Osteoblast (primary cell): ENCODE measurements at regions not wholly inside any gene's neighbourhood (a gene's known extent, or its start where the extent isn't known, plus 50 kb on each side); places are given as distances from the start of the nearest gene placed in this dataset.

Experiments used
- DNase-seq: peaks from one replicate; pipeline ENCODE4 v3.0.0; 2011; ENCODE audit warnings: low spot score, mixed read lengths; ENCODE audit not compliant: insufficient read length; ENCODE audit errors: missing footprints
- H2AFZ ChIP-seq: 2 replicates; pipeline ENCODE4 v1.6.0; 2011; ENCODE audit warnings: mild to moderate bottlenecking, low read length
- H3K27ac ChIP-seq: 2 replicates; pipeline ENCODE4 v1.5.1; 2011; ENCODE audit warnings: mild to moderate bottlenecking, low read depth, low read length, moderate library complexity
- H3K27me3 ChIP-seq: 2 replicates; pipeline ENCODE4 v1.6.0; 2012; ENCODE audit warnings: mild to moderate bottlenecking, control low read depth, inconsistent platforms, low read length, moderate library complexity; ENCODE audit not compliant: insufficient read depth
- H3K36me3 ChIP-seq: 2 replicates; pipeline ENCODE4 v1.5.1; 2011; ENCODE audit warnings: mild to moderate bottlenecking, low read length, control low read depth, moderate library complexity; ENCODE audit not compliant: insufficient read depth
- H3K4me1 ChIP-seq: 2 replicates; pipeline ENCODE4 v1.5.1; 2011; ENCODE audit warnings: mild to moderate bottlenecking, low read length, control low read depth, moderate library complexity; ENCODE audit not compliant: insufficient read depth
- H3K4me2 ChIP-seq: 2 replicates; pipeline ENCODE4 v1.6.0; 2011; ENCODE audit warnings: mild to moderate bottlenecking, low read length; ENCODE audit not compliant: insufficient read depth
- H3K4me3 ChIP-seq: fragments of 200-600 bp; sonication (generic); 3 replicates; pipeline ENCODE4 v1.5.1; 2012; ENCODE audit warnings: mild to moderate bottlenecking, low read length, inconsistent platforms; ENCODE audit not compliant: insufficient read depth
- H3K79me2 ChIP-seq: 2 replicates; pipeline ENCODE4 v1.6.0; 2012; ENCODE audit warnings: mild to moderate bottlenecking, low read length, control low read depth, inconsistent platforms; ENCODE audit not compliant: insufficient read depth
- H3K9me3 ChIP-seq: 2 replicates; pipeline ENCODE4 v1.5.1; 2011; ENCODE audit warnings: low read depth, low read length, control low read depth
- H4K20me1 ChIP-seq: 2 replicates; pipeline ENCODE4 v1.6.0; 2012; ENCODE audit warnings: mild to moderate bottlenecking, low read length, control low read depth; ENCODE audit not compliant: insufficient read depth
- CTCF ChIP-seq: IDR thresholded peaks from 2 replicates; pipeline ENCODE4 v1.5.1; 2011; ENCODE audit warnings: mild to moderate bottlenecking, low read depth, low read length, moderate library complexity; ENCODE audit errors: extremely low read depth

GRCh38 chr11:15434529-15434928, 319.8 kb downstream of the INSC start:
- H3K4me3 ChIP-seq, result no peak overlapping the region
- H4K20me1 ChIP-seq, result no peaks in the 10 kb centered on the region
- no peak overlapping the region for H3K27ac ChIP-seq
- no peaks in the 10 kb centered on the region for H3K4me1 ChIP-seq
- H2AFZ ChIP-seq, result no peak overlapping the region
- no peaks in the 10 kb centered on the region for H3K79me2 ChIP-seq
- no peak overlapping the region for H3K4me2 ChIP-seq
- H3K9me3 ChIP-seq, result no peaks in the 10 kb centered on the region
- DNase-seq, result no peak
- no peaks in the 10 kb centered on the region for H3K36me3 ChIP-seq
- no peaks in the 10 kb centered on the region for H3K27me3 ChIP-seq
- no peak for TF ChIP-seq CTCF

- no peak overlapping the region for H3K27ac ChIP-seq
- no peak for DNase-seq
- H3K36me3 ChIP-seq, result no peaks in the 10 kb centered on the region
- H3K9me3 ChIP-seq, result no peaks in the 10 kb centered on the region
- no peaks in the 10 kb centered on the region for H3K79me2 ChIP-seq
- H4K20me1 ChIP-seq, result no peaks in the 10 kb centered on the region
- no peaks in the 10 kb centered on the region for H3K27me3 ChIP-seq
- no peak for TF ChIP-seq CTCF
- no peak overlapping the region for H2AFZ ChIP-seq
- H3K4me2 ChIP-seq, result no peak overlapping the region
- H3K4me1 ChIP-seq, result no peaks in the 10 kb centered on the region
- H3K4me3 ChIP-seq, result no peak overlapping the region
Measured at GRCh38 chr11:15446315-15446714, 331.6 kb downstream of the INSC start.

GRCh38 chr11:15446929-15447328, 332.2 kb downstream of the INSC start:
- no peaks in the 10 kb centered on the region for H3K79me2 ChIP-seq
- H3K4me2 ChIP-seq, result no peak overlapping the region
- H3K9me3 ChIP-seq, result no peaks in the 10 kb centered on the region
- H3K36me3 ChIP-seq, result no peaks in the 10 kb centered on the region
- no peak overlapping the region for H3K27ac ChIP-seq
- H3K4me1 ChIP-seq, result no peaks in the 10 kb centered on the region
- H2AFZ ChIP-seq, result no peak overlapping the region
- no peaks in the 10 kb centered on the region for H3K27me3 ChIP-seq
- no peaks in the 10 kb centered on the region for H4K20me1 ChIP-seq
- DNase-seq, result no peak
- TF ChIP-seq CTCF, result no peak
- no peak overlapping the region for H3K4me3 ChIP-seq

GRCh38 chr11:15451713-15452112, 337.0 kb downstream of the INSC start:
- TF ChIP-seq CTCF, result no peak

More at GRCh38 chr11:15451713-15452112, 337.0 kb downstream of the INSC start:
- Histone ChIP-seq H3K4me3 (no peak overlapping the region), H3K9me3 (no peaks in the 10 kb centered on the region), H3K79me2 (no peaks in the 10 kb centered on the region), H2AFZ (no peak overlapping the region), H3K4me1 (no peaks in the 10 kb centered on the region), H3K27me3 (no peaks in the 10 kb centered on the region), H3K4me2 (no peak overlapping the region), H3K27ac (no peak overlapping the region), H3K36me3 (no peaks in the 10 kb centered on the region), H4K20me1 (no peaks in the 10 kb centered on the region)
- no peak for DNase-seq
